Thoracic aorta (tissue), 2 donors: ENCODE measurements at regions not wholly inside any gene's neighbourhood (a gene's known extent, or its start where the extent isn't known, plus 50 kb on each side); places are given as distances from the start of the nearest gene placed in this dataset.
A peak's percentile ranks its signal among the peaks of the same experiment; 100 is the strongest.
"Not testable (repeated sequence)": the region's sequence is repeated elsewhere in the genome, so short reads cannot be mapped to it uniquely, and the experiment has no call there.

Experiments
- ATAC-seq: fragments of 150-250 bp; one replicate; pipeline ENCODE4 v1.8.0; 2017; ENCODE audit warnings: low read depth; ENCODE audit not compliant: insufficient number of reproducible peaks, low FRiP score
- DNase-seq: peaks from one replicate; pipeline ENCODE4 v3.0.0-alpha.2; 2020; ENCODE audit warnings: low spot score
- H3K27ac ChIP-seq, 2 donors: fragments of 200-600 bp; sonication (generic); 1 replicate in 1 of 2; 2 replicates in 1 of 2; pipeline ENCODE4 v1.5.1; 2016; ENCODE audit warnings: mild to moderate bottlenecking in 2 of 2, moderate library complexity in 2 of 2
- H3K27me3 ChIP-seq: fragments of 200-600 bp; sonication (generic); replicated peaks from 2 replicates; pipeline ENCODE4 v1.6.0; 2016; ENCODE audit warnings: mild to moderate bottlenecking; ENCODE audit not compliant: insufficient read depth
- H3K36me3 ChIP-seq: fragments of 200-600 bp; sonication (generic); one replicate; pipeline ENCODE4 v1.5.1; 2016
- H3K4me1 ChIP-seq, 2 donors: fragments of 200-600 bp; sonication (generic); 1 replicate in 1 of 2; 2 replicates in 1 of 2; pipeline versions ENCODE4 v1.5.1 to v1.6.0; 2016; ENCODE audit warnings: low read depth in 2 of 2, mild to moderate bottlenecking in 1 of 2; ENCODE audit not compliant: control insufficient read depth in 1 of 2
- H3K4me3 ChIP-seq: fragments of 200-600 bp; sonication (generic); 2 replicates; pipeline ENCODE4 v1.5.1; 2016; ENCODE audit warnings: mild to moderate bottlenecking
- H3K9me3 ChIP-seq: fragments of 200-600 bp; sonication (generic); 2 replicates; pipeline ENCODE4 v1.5.1; 2016
- CTCF ChIP-seq: fragments of 200-600 bp; sonication (generic); IDR thresholded peaks from one replicate; pipeline ENCODE4 v1.5.1; 2019; ENCODE audit warnings: antibody characterized with exemption

- DNase-seq: no peak
- ATAC-seq: no peak
- Histone ChIP-seq H3K27me3 (no peaks in the 10 kb centered on the region), H3K4me3 (no peak overlapping the region), H3K9me3 (no peaks in the 10 kb centered on the region), H3K27ac (no peak overlapping the region), H3K4me1 (no peaks in the 10 kb centered on the region), H3K36me3 (no peaks in the 10 kb centered on the region)
- TF ChIP-seq CTCF: no peak
These were observed 136.3 kb downstream of the TMEM144 start for GRCh38 chr4:158346576-158346975.

GRCh38 chr4:158347556-158347955, 137.3 kb downstream of the TMEM144 start:
- DNase-seq (no peak), ATAC-seq (no peak)
- H3K27me3 ChIP-seq: no peaks in the 10 kb centered on the region
- H3K27ac ChIP-seq: no peak overlapping the region
- H3K9me3 ChIP-seq: no peaks in the 10 kb centered on the region
- no peak overlapping the region for H3K4me3 ChIP-seq
- H3K4me1 ChIP-seq: no peaks in the 10 kb centered on the region
- TF ChIP-seq CTCF: no peak
- no peaks in the 10 kb centered on the region for H3K36me3 ChIP-seq

- no peaks in the 10 kb centered on the region for H3K9me3 ChIP-seq
- H3K27ac ChIP-seq: no peak overlapping the region
- no peak for TF ChIP-seq CTCF
- ATAC-seq: no peak
- DNase-seq: no peak
- no peak overlapping the region for H3K4me3 ChIP-seq
- no peaks in the 10 kb centered on the region for H3K36me3 ChIP-seq
- no peaks in the 10 kb centered on the region for H3K27me3 ChIP-seq
- no peaks in the 10 kb centered on the region for H3K4me1 ChIP-seq
These were observed 139.9 kb downstream of the TMEM144 start for GRCh38 chr4:158350161-158350560.

- ATAC-seq: no peak
- Histone ChIP-seq H3K9me3 (no peaks in the 10 kb centered on the region), H3K27ac (no peak overlapping the region), H3K4me1 (no peaks in the 10 kb centered on the region), H3K36me3 (no peaks in the 10 kb centered on the region), H3K27me3 (no peaks in the 10 kb centered on the region), H3K4me3 (no peak overlapping the region)
- DNase-seq: no peak
- no peak for TF ChIP-seq CTCF
These were observed 143.4 kb downstream of the TMEM144 start for GRCh38 chr4:158353541-158354304.

- no peak overlapping the region for H3K27ac ChIP-seq
- DNase-seq (no peak), ATAC-seq (no peak)
- no peak for TF ChIP-seq CTCF
- no peaks in the 10 kb centered on the region for H3K36me3 ChIP-seq
- H3K4me3 ChIP-seq: peak overlapping the region; percentile 43
- no peaks in the 10 kb centered on the region for H3K4me1 ChIP-seq
- no peaks in the 10 kb centered on the region for H3K27me3 ChIP-seq
- H3K9me3 ChIP-seq: no peaks in the 10 kb centered on the region
These were observed 146.0 kb downstream of the TMEM144 start for GRCh38 chr4:158356301-158356700.

- ATAC-seq, DNase-seq, H3K4me3 ChIP-seq, H3K9me3 ChIP-seq, H3K27me3 ChIP-seq, H3K36me3 ChIP-seq, H3K4me1 ChIP-seq, H3K27ac ChIP-seq: not testable (repeated sequence)
These were observed 153.7 kb upstream of the RXFP1 start for GRCh38 chr4:158367932-158368441.
